Lower leg skin (tissue), 4 donors: ENCODE measurements at regions not wholly inside any gene's neighbourhood (a gene's known extent, or its start where the extent isn't known, plus 50 kb on each side); places are given as distances from the start of the nearest gene placed in this dataset.
A peak's percentile ranks its signal among the peaks of the same experiment; 100 is the strongest.
"Not testable (repeated sequence)": the region's sequence is repeated elsewhere in the genome, so short reads cannot be mapped to it uniquely, and the experiment has no call there.

ENCODE experiments used
- DNase-seq, 2 donors: peaks; one replicate each; pipeline ENCODE4 v3.0.0-alpha.2; 2019; ENCODE audit warnings: low spot score in 2 of 2
- H3K4me3 ChIP-seq: fragments of 200-600 bp; sonication (generic); 2 replicates; pipeline ENCODE4 v1.5.1; 2017; ENCODE audit warnings: mild to moderate bottlenecking, low read depth; ENCODE audit not compliant: poor library complexity, severe bottlenecking
- CTCF ChIP-seq, 3 donors: fragments of 450-650 bp; IDR thresholded peaks; one replicate each; pipeline ENCODE4 v1.5.1; 2016; ENCODE audit warnings: antibody characterized with exemption in 3 of 3, mild to moderate bottlenecking in 3 of 3, moderate library complexity in 2 of 3
- POLR2A ChIP-seq, 2 donors: fragments of 450-650 bp; IDR thresholded peaks; one replicate each; pipeline ENCODE4 v1.6.1; 2016 to 2017; ENCODE audit warnings: antibody characterized with exemption in 2 of 2, mild to moderate bottlenecking in 1 of 2, moderate library complexity in 1 of 2
- WGBS, 2 donors: methylation state at CpG; one replicate each; pipeline ENCODE4 v1.1.5; 2018; 5-methylcytosine and 5-hydroxymethylcytosine counted together
- intact Hi-C: fragments of 100-400 bp; cut with DNase I; formaldehyde crosslinking; loops from one replicate; pipeline ENCODE4 v1.15.0; 2023; ENCODE audit warnings: low total_unique reads

- intact Hi-C loops, result no loop called here
- TF ChIP-seq POLR2A (IDR thresholded peaks at IDR 0.05) (no peak), CTCF (IDR thresholded peaks at IDR 0.05) (no peak)
- no peak overlapping the region for H3K4me3 ChIP-seq
- WGBS, 2 donors, result 86 to 91% methylated on average over 4 of the region's 4 CpGs
- DNase-seq, result peak in 1 of 2 donors; percentile 49
Measured at GRCh38 chr18:14945286-14945685, 197.3 kb downstream of the ANKRD30B start.

- DNase-seq, result peak; percentile 39 to 88
- TF ChIP-seq CTCF (IDR thresholded peaks at IDR 0.05) (no peak), POLR2A (IDR thresholded peaks at IDR 0.05) (no peak)
- no peak overlapping the region for H3K4me3 ChIP-seq
- whole genome bisulfite sequencing, 2 donors, result 58 to 80% methylated on average over 7 of the region's 7 CpGs
- intact Hi-C loops, result no loop called here
Measured at GRCh38 chr18:14945984-14946383, 198.0 kb downstream of the ANKRD30B start.

DNA sequence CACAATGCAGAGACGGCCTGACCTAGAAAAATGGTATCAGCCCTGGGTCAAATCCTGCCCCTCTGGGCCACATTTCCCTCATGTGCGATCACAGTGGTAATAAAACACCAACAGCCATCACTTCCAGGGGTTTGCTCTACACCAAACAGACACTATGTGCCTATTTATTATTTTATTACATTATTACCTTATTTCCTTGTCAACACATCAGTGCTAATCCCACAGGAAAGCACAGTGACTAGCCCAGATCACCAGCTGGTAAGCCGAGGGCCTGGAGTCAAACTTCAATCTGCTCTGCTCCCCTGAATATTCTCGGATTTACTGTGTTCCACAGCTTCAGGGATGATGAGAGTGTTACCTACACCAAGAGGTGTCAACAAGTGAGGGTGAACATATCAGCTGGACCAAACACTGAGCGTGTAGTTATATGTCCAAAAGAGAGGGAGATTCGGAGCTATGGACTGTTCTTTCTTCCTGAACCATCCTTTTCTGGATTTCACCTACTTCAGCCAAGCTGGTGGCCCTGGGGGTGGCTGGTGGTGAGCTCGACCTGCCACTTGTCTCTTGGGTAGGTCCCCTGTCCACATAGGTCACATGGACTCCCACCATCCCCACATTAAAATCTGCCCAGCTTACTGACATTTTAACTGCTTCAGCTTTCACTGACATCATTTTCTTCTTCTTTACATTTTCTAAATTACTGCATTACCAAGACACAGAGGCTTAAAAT is 198.9 kb downstream of the ANKRD30B start:
- H3K4me3 ChIP-seq, intact Hi-C loops: not testable (repeated sequence)
- WGBS, 2 donors, result 58 to 62% methylated on average over 7 of the region's 7 CpGs
- DNase-seq, result peak in 1 of 2 donors; percentile 48

DNA sequence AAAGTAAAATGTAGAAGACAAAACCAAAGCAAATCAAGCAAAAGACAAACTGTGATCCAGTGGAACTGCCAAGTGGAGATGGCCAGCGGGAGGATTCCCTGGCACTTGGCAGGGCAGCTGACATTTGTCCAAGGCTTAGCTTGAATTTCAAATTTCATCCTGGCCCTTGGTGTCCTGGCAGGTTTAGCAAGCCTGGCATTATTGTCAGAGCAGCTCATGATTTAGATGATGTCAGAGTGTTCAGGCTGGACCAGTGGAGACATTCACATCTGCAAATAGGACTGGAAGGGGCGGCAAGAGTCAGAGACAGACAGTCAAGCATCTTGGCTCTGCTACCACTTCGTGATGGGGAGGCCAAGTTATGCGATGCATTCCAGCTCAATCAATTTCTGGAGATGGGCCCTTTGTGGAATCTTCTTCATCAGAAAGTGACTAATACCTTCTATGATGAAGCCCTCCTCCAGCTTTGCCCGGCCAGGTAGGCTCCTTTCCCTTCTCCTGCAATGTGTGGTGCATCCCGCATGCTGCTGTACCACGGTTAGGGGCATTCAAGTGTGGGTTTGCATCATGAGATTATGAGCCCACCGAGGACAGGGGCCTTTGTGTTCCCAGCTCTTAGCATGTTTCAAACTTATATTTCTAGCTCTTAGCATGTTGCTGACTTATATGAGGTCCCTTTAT is 199.7 kb downstream of the ANKRD30B start:
- H3K4me3 ChIP-seq, result no peak overlapping the region
- intact Hi-C loops, result no loop called here
- DNase-seq, result peak in 1 of 2 donors; percentile 56
- 76 to 81% methylated on average over 8 of the region's 8 CpGs for WGBS, 2 donors
- TF ChIP-seq POLR2A (IDR thresholded peaks at IDR 0.05), result no peak
- TF ChIP-seq CTCF (IDR thresholded peaks at IDR 0.05), result no peak

GRCh38 chr18:14948163-14948540 is 200.2 kb downstream of the ANKRD30B start:
- no peak for TF ChIP-seq POLR2A (IDR thresholded peaks at IDR 0.05)
- no peak for TF ChIP-seq CTCF (IDR thresholded peaks at IDR 0.05)
- intact Hi-C loops, result no loop called here
- DNase-seq, result no peak
- WGBS, 2 donors, result 68 to 70% methylated on average over 3 of the region's 3 CpGs
- no peak overlapping the region for H3K4me3 ChIP-seq

DNA sequence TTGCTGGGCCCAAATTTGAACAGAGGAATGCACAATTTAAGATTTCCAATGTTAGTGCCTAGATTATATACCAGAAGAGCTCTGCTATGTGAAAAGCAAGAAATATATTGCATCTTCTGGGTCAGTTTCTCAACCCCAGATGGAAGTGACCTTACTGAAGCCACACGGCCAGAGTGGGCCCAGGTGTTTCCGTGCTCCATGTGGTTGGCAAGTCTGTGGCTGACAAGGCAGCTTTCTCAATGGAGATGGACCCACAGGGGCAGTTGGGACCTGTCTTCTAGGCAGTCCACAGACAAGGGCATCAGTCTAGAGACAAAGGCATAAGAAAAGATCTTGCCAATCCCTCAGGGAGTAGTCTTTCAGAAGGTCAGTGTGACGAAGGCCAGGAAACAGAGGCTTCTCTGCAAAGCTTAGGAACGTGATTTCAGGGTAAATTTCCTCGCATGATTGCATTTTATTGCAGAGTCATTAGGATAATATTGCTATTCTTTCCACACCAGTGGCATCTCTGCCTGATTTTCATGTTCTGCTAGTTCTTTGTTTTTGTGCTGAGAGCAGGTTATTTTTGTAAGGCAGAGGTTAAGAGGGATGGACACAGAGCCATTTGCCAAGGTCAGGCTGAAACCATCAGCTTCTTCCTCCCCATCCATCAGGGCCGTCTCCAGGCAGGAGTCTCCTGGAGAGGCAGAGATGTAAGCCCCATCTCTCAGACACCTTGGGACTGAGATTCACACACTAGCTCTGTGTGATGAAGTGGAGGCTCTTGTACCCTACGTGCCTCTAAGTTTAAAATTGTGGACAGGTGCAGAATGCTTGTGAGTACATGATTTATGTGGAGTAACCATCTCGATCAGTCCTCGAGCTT is 202.1 kb downstream of the ANKRD30B start:
- intact Hi-C loops, result no loop called here
- WGBS, 2 donors, result 68 to 70% methylated on average over 9 of the region's 9 CpGs
- TF ChIP-seq CTCF (IDR thresholded peaks at IDR 0.05) (no peak), POLR2A (IDR thresholded peaks at IDR 0.05) (no peak)
- no peak overlapping the region for H3K4me3 ChIP-seq
- DNase-seq, result no peak

DNA sequence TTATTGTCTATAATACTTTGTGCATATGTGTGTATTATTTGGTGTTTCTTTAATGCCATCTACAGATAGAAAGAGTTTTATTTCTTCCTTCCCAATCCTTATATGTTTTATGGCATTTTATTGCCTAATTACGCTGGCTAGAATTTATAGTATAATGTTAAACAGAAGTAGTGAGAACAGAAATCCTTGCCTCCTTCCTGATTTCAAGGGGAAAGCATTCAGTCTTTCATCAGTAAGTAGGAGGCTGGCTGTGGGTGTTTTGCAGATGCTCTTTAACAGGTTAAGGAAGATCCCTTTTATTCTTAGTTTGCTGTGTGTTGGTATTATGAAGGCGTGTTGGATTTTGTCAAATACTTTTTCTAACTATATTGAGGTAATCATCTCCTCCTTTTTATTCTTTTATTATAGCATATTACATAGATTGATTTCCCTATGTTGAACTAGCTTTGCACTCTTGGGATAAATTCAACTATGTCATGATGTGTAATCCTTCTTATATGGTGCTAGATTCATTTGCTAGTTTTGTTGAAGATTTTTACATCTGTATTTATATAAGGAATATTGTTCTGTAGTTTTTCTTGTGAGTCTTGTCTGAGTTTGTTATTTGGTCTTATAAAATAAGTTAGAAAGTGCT is 204.6 kb downstream of the ANKRD30B start:
- H3K4me3 ChIP-seq, intact Hi-C loops, DNase-seq: not testable (repeated sequence)
- 79 to 83% methylated on average over 2 of the region's 2 CpGs for WGBS, 2 donors
